Activated naive CD8-positive, alpha-beta T cell treated with anti-CD3 and anti-CD28 coated beads for 36 hours (primary cell): ENCODE measurements at regions not wholly inside any gene's neighbourhood (a gene's known extent, or its start where the extent isn't known, plus 50 kb on each side); places are given as distances from the start of the nearest gene placed in this dataset.

ENCODE experiments used
- DNase-seq: peaks from one replicate; pipeline ENCODE4 v3.0.0; 2021
- H3K27ac Mint-ChIP-seq: one replicate; pipeline ENCODE4 v1.8.0; 2022; ENCODE audit warnings: mild to moderate bottlenecking, moderate library complexity, mixed read lengths
- H3K27me3 Mint-ChIP-seq: one replicate; pipeline ENCODE4 v1.8.0; 2022; ENCODE audit warnings: mild to moderate bottlenecking, mixed read lengths
- H3K36me3 Mint-ChIP-seq: one replicate; pipeline ENCODE4 v1.8.0; 2021; ENCODE audit warnings: mild to moderate bottlenecking, mixed read lengths
- H3K4me1 Mint-ChIP-seq: one replicate; pipeline ENCODE4 v1.8.0; 2021; ENCODE audit warnings: mixed read lengths
- H3K4me3 Mint-ChIP-seq: one replicate; pipeline ENCODE4 v1.8.0; 2022; ENCODE audit warnings: mild to moderate bottlenecking, moderate library complexity, mixed read lengths
- H3K9me3 Mint-ChIP-seq: one replicate; pipeline ENCODE4 v1.8.0; 2022; ENCODE audit warnings: mixed read lengths

DNA sequence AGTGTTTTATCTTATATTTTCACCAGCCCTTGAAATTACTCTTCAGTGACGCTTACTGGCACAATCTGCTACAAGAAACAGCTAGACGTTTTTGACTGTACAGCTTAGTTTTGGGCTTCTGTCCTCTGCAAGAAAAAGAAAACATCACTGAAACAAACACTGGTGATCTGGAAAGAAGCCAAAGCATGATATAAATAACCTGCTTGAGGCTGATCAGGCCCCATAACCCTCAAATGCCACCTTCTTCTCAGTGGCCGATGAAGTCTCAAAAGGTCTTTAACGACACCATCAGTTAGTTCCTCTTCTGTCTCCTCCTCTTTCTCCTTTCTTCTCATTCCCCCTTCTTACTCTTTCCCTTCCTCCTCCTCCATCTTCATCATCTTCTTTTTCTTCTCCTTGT, 942.3 kb upstream of the TMEM132C start:
- Mint-ChIP-seq H3K27ac (no peak overlapping the region), H3K27me3 (no peaks in the 10 kb centered on the region), H3K36me3 (no peaks in the 10 kb centered on the region), H3K4me3 (no peak overlapping the region), H3K4me1 (no peaks in the 10 kb centered on the region), H3K9me3 (no peaks in the 10 kb centered on the region)
- DNase-seq = no peak

DNA sequence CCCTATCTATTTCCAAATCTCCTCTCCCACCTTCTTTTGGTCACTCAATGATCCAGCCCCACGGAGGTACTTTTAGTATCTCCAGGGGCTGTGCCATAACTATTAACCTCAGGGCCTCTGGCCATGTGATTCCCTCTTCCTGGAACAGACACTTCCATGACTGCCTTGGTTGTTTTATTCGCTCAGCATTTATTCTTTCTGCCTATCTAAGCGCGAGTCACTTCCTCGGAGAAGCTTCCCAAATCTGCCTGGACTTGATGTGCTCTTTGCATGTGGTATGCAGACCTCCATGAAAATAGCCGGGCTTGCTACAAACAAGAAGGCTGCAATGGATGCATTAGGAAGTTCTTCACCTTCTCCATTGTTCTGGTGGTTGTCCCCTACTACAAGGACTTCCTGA, 939.0 kb upstream of the TMEM132C start:
- DNase-seq = no peak
- no peaks in the 10 kb centered on the region for H3K36me3 Mint-ChIP-seq
- H3K27me3 Mint-ChIP-seq = no peaks in the 10 kb centered on the region
- H3K27ac Mint-ChIP-seq = no peak overlapping the region
- H3K4me1 Mint-ChIP-seq = no peaks in the 10 kb centered on the region
- H3K4me3 Mint-ChIP-seq = no peak overlapping the region
- no peaks in the 10 kb centered on the region for H3K9me3 Mint-ChIP-seq

- DNase-seq = no peak
- no peaks in the 10 kb centered on the region for H3K9me3 Mint-ChIP-seq
- H3K36me3 Mint-ChIP-seq = no peaks in the 10 kb centered on the region
- H3K27me3 Mint-ChIP-seq = peaks cover 5% of the 10 kb centered on the region
- H3K4me3 Mint-ChIP-seq = no peak overlapping the region
- no peak overlapping the region for H3K27ac Mint-ChIP-seq
- H3K4me1 Mint-ChIP-seq = no peaks in the 10 kb centered on the region
Measured at GRCh38 chr12:127328867-127329266, 938.1 kb upstream of the TMEM132C start.

DNA sequence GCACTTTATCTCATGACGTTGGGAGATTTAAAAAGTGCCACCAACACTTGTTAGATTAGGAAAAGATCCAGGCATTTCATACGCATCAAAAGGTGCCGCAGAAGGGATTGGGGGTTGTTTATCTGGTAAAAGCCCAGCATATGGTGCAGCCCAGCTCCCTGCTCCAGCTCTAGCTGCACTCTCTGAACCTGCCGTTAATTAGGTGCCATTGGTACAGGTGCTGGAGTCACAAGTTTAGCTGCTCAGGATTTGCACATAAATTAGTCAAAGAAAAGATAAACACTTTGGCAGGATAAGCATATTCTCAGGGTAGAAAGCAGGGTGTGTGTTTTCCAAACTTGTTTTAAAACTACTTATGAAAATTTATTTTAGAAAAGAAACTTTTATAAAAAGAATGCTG, 932.6 kb upstream of the TMEM132C start:
- H3K27me3 Mint-ChIP-seq = peaks cover 14% of the 10 kb centered on the region
- H3K4me3 Mint-ChIP-seq = no peak overlapping the region
- H3K36me3 Mint-ChIP-seq = no peaks in the 10 kb centered on the region
- no peak overlapping the region for H3K27ac Mint-ChIP-seq
- no peaks in the 10 kb centered on the region for H3K4me1 Mint-ChIP-seq
- H3K9me3 Mint-ChIP-seq = peaks cover 5% of the 10 kb centered on the region
- DNase-seq = no peak

DNA sequence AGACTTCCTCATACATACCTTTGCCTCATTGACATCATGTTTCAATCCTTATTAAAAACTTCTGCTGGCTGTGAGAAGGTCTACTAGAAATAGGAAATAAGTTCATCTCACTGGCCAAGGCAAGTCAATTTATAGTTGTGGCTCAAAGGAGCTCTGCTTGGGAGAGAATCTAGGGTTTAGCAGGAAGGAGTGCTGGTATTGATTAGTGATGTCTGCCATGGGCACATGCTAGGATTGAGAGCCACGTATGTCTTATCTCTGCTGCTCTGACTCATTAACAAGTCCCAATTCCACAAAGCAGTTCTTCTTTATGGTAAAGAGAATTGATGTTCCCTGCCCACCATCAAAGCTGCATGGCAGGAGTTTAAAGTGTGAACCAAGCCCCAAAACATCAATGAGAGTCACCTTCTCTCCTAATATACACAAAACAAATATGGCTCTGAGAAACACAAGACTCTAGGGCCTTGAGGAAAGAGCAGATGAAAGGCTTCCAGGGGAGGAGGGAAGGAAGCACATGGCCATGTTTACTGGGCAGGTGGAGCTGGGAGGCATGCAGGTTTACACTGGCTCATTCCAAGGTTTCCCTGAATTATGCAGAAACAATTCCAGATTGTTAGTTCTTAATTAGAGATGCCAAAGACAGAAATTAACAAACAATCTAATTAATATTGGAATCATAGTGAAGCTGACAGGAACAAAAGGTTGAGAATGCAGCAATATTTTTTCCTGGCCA, 931.9 kb upstream of the TMEM132C start:
- no peak overlapping the region for H3K27ac Mint-ChIP-seq
- DNase-seq = no peak
- peaks cover 5% of the 10 kb centered on the region for H3K9me3 Mint-ChIP-seq
- H3K27me3 Mint-ChIP-seq = peaks cover 14% of the 10 kb centered on the region
- H3K4me3 Mint-ChIP-seq = no peak overlapping the region
- H3K4me1 Mint-ChIP-seq = no peaks in the 10 kb centered on the region
- no peaks in the 10 kb centered on the region for H3K36me3 Mint-ChIP-seq

DNA sequence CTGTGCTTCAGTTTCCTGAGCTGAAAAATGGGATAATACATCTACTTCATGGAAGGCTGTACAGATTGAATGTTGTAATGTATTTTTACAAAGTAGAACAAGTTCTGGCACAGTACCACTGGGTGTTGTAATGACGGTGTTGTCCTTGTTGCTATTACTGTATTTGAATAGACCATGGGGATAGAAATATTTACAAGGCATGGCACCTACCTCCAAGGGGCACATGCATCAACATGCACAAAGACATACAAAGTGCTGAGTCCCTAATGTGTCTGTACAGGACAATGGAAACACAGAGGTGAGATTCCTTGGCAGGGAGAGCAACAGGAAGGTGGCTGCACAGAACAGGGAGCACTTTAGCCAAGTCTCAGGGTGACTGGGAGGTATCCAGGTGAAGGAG, 930.6 kb upstream of the TMEM132C start:
- peaks cover 5% of the 10 kb centered on the region for H3K9me3 Mint-ChIP-seq
- H3K27me3 Mint-ChIP-seq = peaks cover 14% of the 10 kb centered on the region
- H3K4me1 Mint-ChIP-seq = no peaks in the 10 kb centered on the region
- no peak for DNase-seq
- H3K36me3 Mint-ChIP-seq = no peaks in the 10 kb centered on the region
- no peak overlapping the region for H3K27ac Mint-ChIP-seq
- H3K4me3 Mint-ChIP-seq = no peak overlapping the region

- peaks cover 9% of the 10 kb centered on the region for H3K27me3 Mint-ChIP-seq
- no peaks in the 10 kb centered on the region for H3K4me1 Mint-ChIP-seq
- no peak overlapping the region for H3K27ac Mint-ChIP-seq
- H3K36me3 Mint-ChIP-seq = no peaks in the 10 kb centered on the region
- peaks cover 5% of the 10 kb centered on the region for H3K9me3 Mint-ChIP-seq
- no peak for DNase-seq
- H3K4me3 Mint-ChIP-seq = no peak overlapping the region
Measured at GRCh38 chr12:127339065-127339464, 927.9 kb upstream of the TMEM132C start.

- Mint-ChIP-seq H3K27me3 (peaks cover 17% of the 10 kb centered on the region), H3K9me3 (peaks cover 2% of the 10 kb centered on the region), H3K4me3 (no peak overlapping the region), H3K36me3 (no peaks in the 10 kb centered on the region), H3K4me1 (no peaks in the 10 kb centered on the region), H3K27ac (no peak overlapping the region)
- no peak for DNase-seq
Measured at GRCh38 chr12:127340381-127340780, 926.6 kb upstream of the TMEM132C start.

DNA sequence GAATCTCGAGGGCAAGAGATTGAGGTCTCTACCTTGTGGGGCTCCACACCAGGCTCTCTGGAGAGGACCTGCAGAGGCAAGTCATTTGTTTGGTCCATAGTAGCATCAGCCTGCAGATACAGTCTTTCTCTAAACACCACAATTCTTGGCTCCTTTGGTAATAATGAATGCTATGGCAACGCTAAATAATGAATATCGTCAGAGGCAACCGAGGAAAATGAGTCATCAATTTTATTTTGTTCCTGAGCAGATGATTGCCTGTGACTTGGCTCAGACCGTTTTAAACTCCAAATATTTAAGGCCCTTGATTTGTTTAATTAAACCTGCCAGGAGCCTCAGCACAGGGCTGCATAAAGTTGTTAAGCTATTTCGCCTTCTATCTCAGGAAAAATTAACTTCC, 924.1 kb upstream of the TMEM132C start:
- Mint-ChIP-seq H3K4me3 (no peak overlapping the region), H3K27me3 (peaks cover 22% of the 10 kb centered on the region), H3K36me3 (peaks cover 2% of the 10 kb centered on the region), H3K27ac (no peak overlapping the region), H3K4me1 (no peaks in the 10 kb centered on the region), H3K9me3 (peaks cover 14% of the 10 kb centered on the region)
- no peak for DNase-seq

- Mint-ChIP-seq H3K36me3 (peaks cover 2% of the 10 kb centered on the region), H3K4me1 (no peaks in the 10 kb centered on the region), H3K9me3 (peaks cover 13% of the 10 kb centered on the region), H3K27me3 (peaks cover 13% of the 10 kb centered on the region), H3K27ac (no peak overlapping the region), H3K4me3 (no peak overlapping the region)
- no peak for DNase-seq
Measured at GRCh38 chr12:127343940-127344339, 923.0 kb upstream of the TMEM132C start.

- Mint-ChIP-seq H3K27ac (no peak overlapping the region), H3K36me3 (no peaks in the 10 kb centered on the region), H3K4me1 (no peaks in the 10 kb centered on the region), H3K27me3 (peaks cover under 1% of the 10 kb centered on the region), H3K9me3 (peaks cover 16% of the 10 kb centered on the region), H3K4me3 (no peak overlapping the region)
- no peak for DNase-seq
Measured at GRCh38 chr12:127351481-127352010, 915.4 kb upstream of the TMEM132C start.

DNA sequence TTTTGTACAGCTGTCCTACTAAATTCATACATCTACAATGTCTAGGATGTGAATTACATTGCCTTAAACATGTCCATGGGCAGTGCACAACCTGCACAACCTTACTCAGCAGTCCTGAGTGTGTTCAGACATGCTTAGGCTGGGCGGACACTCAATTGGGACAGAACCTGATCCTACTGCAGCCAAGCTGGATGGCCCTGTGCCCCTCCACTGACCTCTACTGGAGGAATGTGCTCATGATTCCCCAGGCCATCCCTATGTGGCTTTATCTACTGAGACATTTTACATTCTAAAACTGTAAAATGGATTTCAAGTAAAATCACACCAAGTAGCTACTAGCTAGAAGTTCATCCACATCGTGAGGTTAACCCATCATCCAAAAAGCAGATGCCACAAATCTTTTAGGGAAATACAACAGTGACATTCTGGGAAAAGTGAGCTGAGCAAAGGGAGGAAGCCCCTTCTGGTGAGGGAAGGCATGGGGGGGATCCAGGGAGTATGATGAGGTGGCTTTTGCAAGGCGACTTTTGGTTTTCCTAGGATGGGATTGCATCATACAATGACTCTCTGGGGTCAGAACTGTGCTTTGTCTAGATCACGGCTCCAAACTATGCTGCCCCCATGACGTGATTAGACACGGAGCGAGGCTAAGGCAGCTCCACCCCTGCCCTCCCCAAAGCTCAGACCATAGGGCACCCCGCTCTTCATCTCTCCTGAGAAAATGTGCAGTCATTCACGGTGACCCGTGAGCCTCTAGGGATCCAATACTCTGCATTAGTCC, 911.7 kb upstream of the TMEM132C start:
- Mint-ChIP-seq H3K36me3 (no peaks in the 10 kb centered on the region), H3K4me3 (no peak overlapping the region), H3K27ac (no peak overlapping the region), H3K4me1 (no peaks in the 10 kb centered on the region), H3K9me3 (peaks cover 6% of the 10 kb centered on the region), H3K27me3 (no peaks in the 10 kb centered on the region)
- DNase-seq = no peak

GRCh38 chr12:127358888-127359287, 908.1 kb upstream of the TMEM132C start:
- no peak for DNase-seq
- no peak overlapping the region for H3K27ac Mint-ChIP-seq
- no peaks in the 10 kb centered on the region for H3K36me3 Mint-ChIP-seq
- H3K4me3 Mint-ChIP-seq = no peak overlapping the region
- no peaks in the 10 kb centered on the region for H3K9me3 Mint-ChIP-seq
- no peaks in the 10 kb centered on the region for H3K27me3 Mint-ChIP-seq
- H3K4me1 Mint-ChIP-seq = no peaks in the 10 kb centered on the region

- H3K4me1 Mint-ChIP-seq = no peaks in the 10 kb centered on the region
- H3K36me3 Mint-ChIP-seq = no peaks in the 10 kb centered on the region
- H3K27me3 Mint-ChIP-seq = peaks cover 5% of the 10 kb centered on the region
- H3K9me3 Mint-ChIP-seq = peaks cover 3% of the 10 kb centered on the region
- no peak overlapping the region for H3K27ac Mint-ChIP-seq
- no peak for DNase-seq
- H3K4me3 Mint-ChIP-seq = no peak overlapping the region
Measured at GRCh38 chr12:127360580-127360979, 906.4 kb upstream of the TMEM132C start.

- no peak overlapping the region for H3K27ac Mint-ChIP-seq
- H3K4me1 Mint-ChIP-seq = no peaks in the 10 kb centered on the region
- H3K9me3 Mint-ChIP-seq = peaks cover 3% of the 10 kb centered on the region
- no peak overlapping the region for H3K4me3 Mint-ChIP-seq
- H3K27me3 Mint-ChIP-seq = peaks cover 5% of the 10 kb centered on the region
- DNase-seq = no peak
- no peaks in the 10 kb centered on the region for H3K36me3 Mint-ChIP-seq
Measured at GRCh38 chr12:127362121-127362520, 904.8 kb upstream of the TMEM132C start.

DNA sequence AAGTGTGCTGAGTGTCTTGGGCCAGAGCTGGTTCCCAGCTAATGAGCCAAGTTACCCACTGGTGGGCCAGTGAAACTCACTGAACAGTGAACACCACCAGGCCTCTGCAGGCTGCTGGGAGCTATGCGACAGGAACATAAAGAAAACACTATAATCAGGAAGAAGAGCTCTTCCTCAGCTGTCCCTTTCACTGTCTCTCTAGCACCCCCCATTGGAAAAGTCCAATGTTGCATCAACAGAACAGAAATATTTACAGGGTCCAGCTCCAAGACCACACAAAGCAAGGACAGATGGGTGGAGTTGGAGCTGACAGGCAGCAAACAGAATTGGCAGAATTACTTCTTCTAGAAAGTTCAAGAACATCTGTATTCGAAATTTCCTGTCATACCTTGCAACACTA, 903.6 kb upstream of the TMEM132C start:
- Mint-ChIP-seq H3K4me3 (no peak overlapping the region), H3K27me3 (peaks cover 5% of the 10 kb centered on the region), H3K9me3 (peaks cover 3% of the 10 kb centered on the region), H3K4me1 (no peaks in the 10 kb centered on the region), H3K36me3 (no peaks in the 10 kb centered on the region), H3K27ac (no peak overlapping the region)
- DNase-seq = no peak
